ENCODE measurements at regions not wholly inside any gene's neighbourhood (a gene's known extent, or its start where the extent isn't known, plus 50 kb on each side); places are given as distances from the start of the nearest gene placed in this dataset.
"Not testable (repeated sequence)": the region's sequence is repeated elsewhere in the genome, so short reads cannot be mapped to it uniquely, and the experiment has no call there.

GRCh38 chr4:116143198-116143597, 942.2 kb downstream of the TRAM1L1 start:
- DNase-seq (no peak), ATAC-seq (no peak)
- H3K36me3 ChIP-seq (ENCODE audit: low read depth): no peaks in the 10 kb centered on the region
- intact Hi-C loops (cut with DNase I, micrococcal nuclease): no loop called here
- no peak for TF ChIP-seq CTCF (IDR thresholded peaks at IDR 0.05)
- no peak overlapping the region for H3K4me3 ChIP-seq
- no peaks in the 10 kb centered on the region for H3K9me3 ChIP-seq
- no peaks in the 10 kb centered on the region for H3K4me1 ChIP-seq (ENCODE audit: low read depth)

- intact Hi-C loops (cut with DNase I, micrococcal nuclease): no loop called here
- DNase-seq (no peak), ATAC-seq (no peak)
- no peaks in the 10 kb centered on the region for H3K9me3 ChIP-seq
- no peaks in the 10 kb centered on the region for H3K36me3 ChIP-seq (ENCODE audit: low read depth)
- no peak overlapping the region for H3K4me3 ChIP-seq
- no peaks in the 10 kb centered on the region for H3K4me1 ChIP-seq (ENCODE audit: low read depth)
- TF ChIP-seq CTCF (IDR thresholded peaks at IDR 0.05): no peak
Observed at GRCh38 chr4:116132946-116133345, 952.4 kb downstream of the TRAM1L1 start.

GRCh38 chr4:116126794-116127193, 958.6 kb downstream of the TRAM1L1 start:
- intact Hi-C loops (cut with DNase I, micrococcal nuclease): no loop called here
- Histone ChIP-seq H3K36me3 (ENCODE audit: low read depth) (no peaks in the 10 kb centered on the region), H3K4me3 (no peak overlapping the region), H3K9me3 (no peaks in the 10 kb centered on the region), H3K4me1 (ENCODE audit: low read depth) (no peaks in the 10 kb centered on the region)
- no peak for TF ChIP-seq CTCF (IDR thresholded peaks at IDR 0.05)
- ATAC-seq (no peak), DNase-seq (no peak)

- no peak for ATAC-seq
- TF ChIP-seq CTCF (IDR thresholded peaks at IDR 0.05): no peak
- Histone ChIP-seq H3K4me3 (no peak overlapping the region), H3K9me3 (no peaks in the 10 kb centered on the region), H3K36me3 (ENCODE audit: low read depth) (no peaks in the 10 kb centered on the region), H3K4me1 (ENCODE audit: low read depth) (no peaks in the 10 kb centered on the region)
- DNase-seq: no peak
- intact Hi-C loops (cut with DNase I, micrococcal nuclease): no loop called here
Observed at GRCh38 chr4:116122124-116122523, 963.3 kb downstream of the TRAM1L1 start.

GRCh38 chr4:116118221-116118620, 967.2 kb downstream of the TRAM1L1 start:
- no peak overlapping the region for H3K4me3 ChIP-seq
- H3K9me3 ChIP-seq: no peaks in the 10 kb centered on the region
- intact Hi-C loops (cut with DNase I, micrococcal nuclease): no loop called here
- DNase-seq (no peak), ATAC-seq (no peak)
- H3K36me3 ChIP-seq (ENCODE audit: low read depth): no peaks in the 10 kb centered on the region
- TF ChIP-seq CTCF (IDR thresholded peaks at IDR 0.05): no peak
- no peaks in the 10 kb centered on the region for H3K4me1 ChIP-seq (ENCODE audit: low read depth)

- intact Hi-C loops (cut with DNase I, micrococcal nuclease); H3K9me3 ChIP-seq; H3K4me1 ChIP-seq (ENCODE audit: low read depth); ATAC-seq; H3K36me3 ChIP-seq (ENCODE audit: low read depth); H3K4me3 ChIP-seq; DNase-seq: not testable (repeated sequence)
Observed at GRCh38 chr4:116112861-116113260, 972.5 kb downstream of the TRAM1L1 start.

Data from mucosa of descending colon (tissue), 3 donors.